OCI-LY3 (cell line): ENCODE measurements at regions not wholly inside any gene's neighbourhood (a gene's known extent, or its start where the extent isn't known, plus 50 kb on each side); places are given as distances from the start of the nearest gene placed in this dataset.

ENCODE experiments used
- EZH2phosphoT487 ChIP-seq: fragments of 200-600 bp; shearing (Covaris generic); IDR thresholded peaks from 2 replicates; pipeline ENCODE4 v1.6.1; 2018; ENCODE audit warnings: antibody characterized with exemption, mixed run types, low read depth
- TF ChIP-seq, protein P1 (sequence below): fragments of 200-600, 300-600 bp; sonication (generic); IDR thresholded peaks from 2 replicates; pipeline ENCODE4 v1.5.1; 2014; ENCODE audit warnings: antibody characterized with exemption, low read length, low read depth

DNA sequence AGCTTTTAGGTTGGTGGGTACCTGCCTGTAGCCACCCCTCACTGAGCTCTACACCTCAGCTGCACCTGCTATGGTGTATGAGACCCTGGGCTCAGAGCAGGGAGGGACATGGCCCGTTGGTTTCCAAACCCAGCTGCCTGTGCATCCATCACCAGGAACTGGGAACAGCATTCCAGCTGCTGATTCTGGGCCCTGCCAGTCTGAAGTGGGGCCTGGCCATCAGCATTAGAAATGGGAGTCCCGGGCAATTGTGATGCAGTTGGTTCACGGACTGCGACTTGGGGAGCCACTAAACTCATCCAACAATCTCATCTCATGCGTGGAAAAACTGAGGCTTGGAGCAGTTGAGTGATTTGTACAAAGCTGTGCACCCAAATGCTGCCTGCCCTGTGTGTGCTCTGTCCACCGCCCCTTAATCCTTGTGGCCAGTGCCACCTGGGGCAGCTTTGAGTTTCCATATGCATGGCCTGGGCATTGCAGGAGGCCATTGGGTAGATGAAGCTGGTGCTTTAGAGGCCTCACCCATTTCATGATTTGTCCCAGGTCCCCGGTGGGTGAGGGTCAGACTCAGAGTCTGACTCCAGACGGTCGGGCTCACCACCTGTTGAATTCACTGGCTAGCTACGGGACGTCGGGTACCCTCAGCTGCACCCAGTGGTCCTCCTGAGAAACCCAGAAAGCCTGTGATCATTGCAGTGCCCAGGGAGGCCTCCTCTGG lies 109.0 kb upstream of the SHH start:
- TF ChIP-seq, protein P1, sequence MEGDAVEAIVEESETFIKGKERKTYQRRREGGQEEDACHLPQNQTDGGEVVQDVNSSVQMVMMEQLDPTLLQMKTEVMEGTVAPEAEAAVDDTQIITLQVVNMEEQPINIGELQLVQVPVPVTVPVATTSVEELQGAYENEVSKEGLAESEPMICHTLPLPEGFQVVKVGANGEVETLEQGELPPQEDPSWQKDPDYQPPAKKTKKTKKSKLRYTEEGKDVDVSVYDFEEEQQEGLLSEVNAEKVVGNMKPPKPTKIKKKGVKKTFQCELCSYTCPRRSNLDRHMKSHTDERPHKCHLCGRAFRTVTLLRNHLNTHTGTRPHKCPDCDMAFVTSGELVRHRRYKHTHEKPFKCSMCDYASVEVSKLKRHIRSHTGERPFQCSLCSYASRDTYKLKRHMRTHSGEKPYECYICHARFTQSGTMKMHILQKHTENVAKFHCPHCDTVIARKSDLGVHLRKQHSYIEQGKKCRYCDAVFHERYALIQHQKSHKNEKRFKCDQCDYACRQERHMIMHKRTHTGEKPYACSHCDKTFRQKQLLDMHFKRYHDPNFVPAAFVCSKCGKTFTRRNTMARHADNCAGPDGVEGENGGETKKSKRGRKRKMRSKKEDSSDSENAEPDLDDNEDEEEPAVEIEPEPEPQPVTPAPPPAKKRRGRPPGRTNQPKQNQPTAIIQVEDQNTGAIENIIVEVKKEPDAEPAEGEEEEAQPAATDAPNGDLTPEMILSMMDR: no peak
- no peak for TF ChIP-seq EZH2phosphoT487
